GM21528 (cell line): ENCODE measurements at regions not wholly inside any gene's neighbourhood (a gene's known extent, or its start where the extent isn't known, plus 50 kb on each side); places are given as distances from the start of the nearest gene placed in this dataset.

Source experiments
- ATAC-seq: cut with Tn5 transposase; IDR thresholded peaks from one replicate; pipeline ENCODE4 v1.9.1; 2021; ENCODE audit warnings: mild to moderate bottlenecking, moderate library complexity; ENCODE audit not compliant: unreplicated experiment, low FRiP score

DNA sequence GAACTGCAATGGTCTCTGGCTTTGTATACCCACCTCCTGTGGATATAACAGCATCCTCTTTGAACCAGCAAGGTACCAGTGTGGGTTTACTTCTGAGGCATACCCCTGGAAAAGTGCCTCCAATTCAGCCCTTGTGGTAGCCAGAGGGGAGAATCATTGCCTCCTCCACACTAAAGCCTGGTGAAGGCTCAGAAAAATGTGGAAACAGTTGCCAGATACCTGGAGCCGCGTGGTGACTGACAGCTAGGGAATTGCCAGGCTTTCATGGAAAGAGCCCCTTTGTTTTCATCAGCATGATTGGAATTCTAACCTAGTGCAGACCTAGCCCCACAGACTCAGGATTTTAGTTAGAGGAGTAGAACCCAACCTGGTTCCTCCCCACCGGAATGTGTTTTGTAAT is 168.6 kb upstream of the KLF3 start:
- ATAC-seq = no peak

- no peak for ATAC-seq
Observed at GRCh38 chr4:38497121-38497520, 166.9 kb upstream of the KLF3 start.

DNA sequence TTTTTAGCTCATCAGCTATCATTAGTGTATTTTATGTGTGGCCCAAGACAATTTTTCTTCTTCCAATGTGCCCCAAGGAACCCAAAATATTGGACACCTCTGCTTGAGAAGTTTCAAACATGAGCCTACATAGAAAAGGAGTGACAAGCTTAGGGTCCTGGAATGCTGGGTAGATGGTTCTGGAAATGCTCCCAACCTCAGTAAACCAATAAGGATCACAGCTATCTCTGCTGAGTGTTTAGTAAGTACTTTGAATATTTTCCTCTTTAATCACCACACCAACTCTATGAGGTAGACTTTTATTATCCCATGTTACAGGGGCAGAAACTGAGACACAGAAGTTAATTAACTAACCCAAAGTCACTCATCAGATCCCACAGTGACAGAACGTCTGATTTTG is 164.9 kb upstream of the KLF3 start:
- ATAC-seq = no peak

GRCh38 chr4:38500433-38500832 is 163.6 kb upstream of the KLF3 start:
- ATAC-seq = no peak

GRCh38 chr4:38501698-38502097 is 162.3 kb upstream of the KLF3 start:
- ATAC-seq = no peak

DNA sequence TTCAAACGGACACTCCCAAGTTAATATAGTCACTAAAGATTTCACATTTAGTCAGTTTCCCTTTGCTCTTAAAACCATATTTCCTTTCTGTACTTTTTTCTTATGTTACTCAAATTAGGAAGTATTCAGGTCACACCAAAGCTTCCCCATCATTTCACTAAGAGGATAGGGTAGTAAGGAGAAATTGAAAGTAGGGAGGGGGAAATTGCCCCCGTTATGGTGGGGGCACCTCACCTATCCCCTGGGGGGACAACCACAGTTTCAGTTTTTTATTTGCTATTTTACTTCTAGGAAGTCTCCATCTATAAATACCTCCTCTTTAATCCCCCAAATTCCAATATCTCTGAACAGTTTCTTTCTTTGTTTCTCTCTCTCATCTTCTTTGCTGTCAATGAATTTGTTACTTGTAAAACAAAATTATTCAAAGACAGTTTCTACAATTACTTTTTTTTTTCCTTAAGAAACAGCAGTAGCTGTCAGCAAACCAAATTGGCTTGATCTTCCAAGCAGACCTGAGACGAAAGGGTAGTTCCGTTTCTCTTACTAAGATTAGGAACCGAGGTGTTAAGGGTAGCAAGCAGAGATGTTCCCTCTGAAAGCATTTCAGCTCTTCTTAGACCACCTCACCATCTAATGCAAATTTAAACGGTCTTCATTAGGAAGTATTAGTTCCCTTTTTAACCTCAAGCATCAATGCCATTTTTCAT is 160.2 kb upstream of the KLF3 start:
- peak; percentile 85 for ATAC-seq

DNA sequence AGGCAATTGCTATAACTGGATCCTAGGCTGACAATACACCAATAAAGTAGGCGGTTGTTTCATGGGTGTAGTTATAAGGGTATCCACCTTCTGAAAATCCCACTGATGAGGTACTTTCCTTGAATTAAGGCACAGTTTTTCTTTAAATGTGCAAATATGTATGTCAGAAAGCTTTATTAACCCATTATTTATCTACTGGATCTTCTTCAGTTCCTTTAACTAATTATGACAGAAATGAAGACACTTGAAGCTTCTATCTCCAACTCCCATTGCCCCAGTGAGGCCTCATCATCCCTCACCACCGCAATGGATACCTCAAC is 159.6 kb upstream of the KLF3 start:
- no peak for ATAC-seq

DNA sequence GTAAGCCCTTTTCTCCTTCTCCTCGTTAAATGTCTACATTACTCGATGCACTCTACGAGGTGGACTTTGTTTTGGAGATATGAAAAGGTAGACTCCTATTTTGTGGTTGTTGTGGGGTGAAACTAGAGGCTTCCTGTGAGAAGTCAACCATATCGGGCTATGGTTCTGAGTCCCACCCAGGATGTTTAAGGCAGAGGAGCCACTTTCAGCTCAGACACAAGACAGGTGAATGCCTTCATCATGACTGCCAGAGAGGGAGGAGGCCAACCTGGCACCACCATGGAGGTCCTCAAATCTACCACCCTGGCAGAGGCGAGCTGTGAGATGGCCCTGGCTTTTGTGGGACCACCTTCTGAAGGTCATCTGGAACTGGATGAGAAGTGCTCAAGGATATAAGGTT is 154.4 kb upstream of the KLF3 start:
- no peak for ATAC-seq

DNA sequence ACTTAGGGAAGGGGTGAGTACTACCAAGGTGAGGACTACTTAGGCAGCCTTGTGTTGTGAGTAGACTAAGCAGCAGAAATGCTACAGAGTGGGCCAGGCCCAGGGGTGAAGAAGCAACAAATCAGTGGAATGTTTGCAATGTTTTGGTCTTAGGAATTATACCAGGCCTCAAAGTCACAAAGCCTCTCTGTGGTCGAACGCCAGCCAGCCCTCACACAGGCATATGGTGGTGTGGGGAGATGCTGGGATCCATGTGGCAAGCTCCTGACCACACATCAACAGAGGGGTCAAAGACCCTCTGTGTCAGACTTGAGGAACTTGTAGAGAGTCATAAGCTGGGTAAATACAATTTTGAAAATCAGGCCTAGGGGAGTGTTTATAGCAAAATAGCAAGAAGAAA is 153.8 kb upstream of the KLF3 start:
- ATAC-seq = no peak

GRCh38 chr4:38511702-38512101 is 152.3 kb upstream of the KLF3 start:
- no peak for ATAC-seq

- ATAC-seq = no peak
Observed at GRCh38 chr4:38512840-38513239, 151.2 kb upstream of the KLF3 start.

GRCh38 chr4:38514465-38515146 is 149.4 kb upstream of the KLF3 start:
- ATAC-seq = no peak

DNA sequence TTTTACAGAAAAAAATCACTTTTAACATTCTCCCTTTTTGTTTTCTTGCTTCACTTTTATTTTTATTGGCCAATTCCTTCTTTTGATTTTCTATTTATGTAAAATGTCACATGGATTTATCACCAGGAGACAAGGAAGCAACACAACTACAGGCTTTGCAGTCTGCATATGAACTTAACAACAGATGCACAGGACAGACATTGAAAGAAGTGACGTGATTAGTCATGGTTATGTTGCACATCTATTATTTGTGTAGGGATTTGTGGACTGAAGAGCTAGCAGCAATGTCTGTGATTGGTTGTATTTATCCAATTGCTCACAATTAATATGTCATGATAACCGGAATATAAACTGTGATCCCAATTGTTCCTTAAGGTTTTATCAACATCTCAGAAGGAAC is 147.8 kb upstream of the KLF3 start:
- ATAC-seq = no peak

DNA sequence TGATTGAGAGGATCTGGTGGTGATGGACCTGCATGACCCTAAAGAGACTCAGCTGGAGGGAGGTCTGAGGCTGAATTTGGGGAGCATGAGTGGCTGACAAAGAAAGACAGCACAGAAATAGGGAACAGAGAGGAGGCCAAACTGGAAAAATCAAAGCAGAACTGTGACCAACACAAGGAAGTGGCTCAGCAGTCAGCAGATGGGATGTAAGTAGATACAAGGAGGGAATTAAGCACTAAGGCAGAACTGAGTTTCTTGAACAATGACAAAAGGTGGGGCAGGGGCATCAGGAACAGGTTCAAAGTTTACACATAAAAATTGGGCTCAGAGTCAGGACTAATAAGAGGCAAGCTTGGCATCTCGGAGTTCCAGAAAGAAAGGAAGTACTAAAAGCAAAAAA is 144.3 kb upstream of the KLF3 start:
- ATAC-seq = no peak

DNA sequence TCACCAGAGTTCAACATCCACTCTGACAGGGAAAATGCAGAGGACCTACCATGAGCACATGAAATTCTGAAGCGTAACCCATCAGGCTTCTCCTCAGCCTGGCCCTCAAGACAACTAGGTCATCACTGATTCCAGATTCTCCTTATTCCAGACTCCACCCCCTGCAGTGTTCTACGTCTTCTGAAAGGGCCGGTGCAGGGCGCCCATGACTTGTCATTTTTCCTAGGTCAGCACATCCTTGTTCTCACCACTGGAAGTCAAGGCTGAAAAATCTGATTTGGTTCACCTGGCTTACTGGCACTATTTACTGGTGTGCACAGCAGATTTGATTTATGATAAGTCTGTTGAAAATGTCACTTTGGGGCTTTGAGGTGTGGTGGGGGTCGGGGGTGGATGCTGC is 140.9 kb upstream of the KLF3 start:
- ATAC-seq = no peak

DNA sequence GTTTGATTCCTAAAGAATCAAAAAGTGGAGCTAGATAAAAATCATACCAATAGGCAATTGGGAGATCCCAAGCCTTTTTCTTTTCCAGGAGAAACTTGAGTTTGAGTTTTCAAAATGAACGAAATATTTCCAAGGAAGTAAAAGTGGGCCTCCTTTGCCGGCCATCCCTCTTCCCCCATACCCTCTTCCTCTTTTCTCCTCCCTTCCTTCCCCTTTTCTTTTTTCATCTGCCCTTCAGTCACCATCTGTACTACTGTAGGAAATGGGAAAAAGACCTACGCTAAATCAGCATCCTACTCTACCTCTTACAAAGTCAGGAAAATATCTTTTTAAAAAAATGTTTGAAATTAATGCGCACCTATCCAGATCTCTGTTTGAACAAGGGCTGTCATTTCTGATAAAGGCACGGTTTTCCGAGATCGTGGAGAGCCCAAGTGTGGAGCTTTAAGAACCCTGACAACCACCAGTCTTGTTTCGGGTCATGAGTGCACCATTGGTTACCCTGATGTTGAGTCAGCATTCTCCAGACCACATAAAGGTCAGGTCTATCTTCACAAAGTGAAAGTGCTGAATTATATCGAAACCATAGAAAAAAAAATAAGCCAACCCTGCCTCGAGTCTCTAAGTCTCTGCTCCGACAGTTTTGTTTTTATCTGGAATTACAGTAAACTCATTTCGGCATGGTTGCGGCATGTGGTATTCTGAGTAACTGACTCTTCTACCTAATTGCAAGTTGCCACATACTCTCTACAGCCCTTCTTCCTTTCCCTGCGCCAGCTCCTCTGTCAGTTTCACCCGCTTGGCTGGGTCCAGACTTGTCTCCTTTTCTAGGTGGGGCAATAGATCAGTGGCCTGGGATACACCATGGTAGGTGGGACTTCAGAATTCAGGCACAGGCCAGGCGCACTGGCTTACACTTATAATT is 140.2 kb upstream of the KLF3 start:
- ATAC-seq = peak; percentile 95

DNA sequence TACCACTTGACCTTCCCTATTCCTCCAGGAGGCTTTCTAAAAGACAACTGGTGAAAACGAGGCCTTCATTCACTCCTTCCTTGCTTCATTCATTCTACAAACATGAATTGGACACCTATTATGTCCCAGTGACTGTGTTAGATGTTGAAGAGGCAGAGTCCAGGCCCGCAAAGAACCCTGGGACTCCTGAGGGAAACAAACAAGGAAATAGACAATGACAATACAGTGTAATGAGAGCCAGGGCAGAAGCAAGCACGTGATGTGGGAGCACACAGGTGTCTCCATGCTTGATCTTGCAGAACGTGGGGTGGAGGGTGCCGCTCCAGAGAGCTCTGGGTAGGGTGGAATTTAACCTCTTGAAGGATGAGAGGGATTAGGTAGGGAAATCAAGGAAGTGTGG is 137.6 kb upstream of the KLF3 start:
- ATAC-seq = no peak

- peak; percentile 82 for ATAC-seq
Observed at GRCh38 chr4:38529189-38530115, 134.5 kb upstream of the KLF3 start.

DNA sequence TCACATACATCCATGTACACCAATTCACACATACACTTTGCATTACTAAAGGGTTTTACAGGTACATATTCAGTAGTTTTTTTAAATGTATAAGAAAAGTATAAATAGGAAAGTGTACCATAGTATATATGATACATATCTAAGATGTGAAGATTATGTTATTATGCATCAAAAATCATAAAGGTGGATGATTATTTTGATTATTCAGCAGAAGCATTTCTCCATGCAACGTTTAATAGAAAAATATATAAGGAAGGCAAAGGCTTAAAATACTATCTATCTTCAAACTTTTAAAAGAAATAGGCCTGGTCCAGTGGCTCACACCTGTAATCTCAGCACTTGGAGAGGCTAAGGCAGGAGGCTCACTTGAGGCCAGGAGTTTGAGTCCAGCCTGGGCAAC is 133.5 kb upstream of the KLF3 start:
- ATAC-seq = no peak

- ATAC-seq = no peak
Observed at GRCh38 chr4:38531141-38531727, 132.8 kb upstream of the KLF3 start.
